Caki2 (cell line): ENCODE measurements at regions not wholly inside any gene's neighbourhood (a gene's known extent, or its start where the extent isn't known, plus 50 kb on each side); places are given as distances from the start of the nearest gene placed in this dataset.

Source experiments
- DNase-seq: peaks from one replicate; pipeline ENCODE4 v3.0.0-alpha.2; 2015; ENCODE audit warnings: low read depth
- in situ Hi-C: cut with HindIII; loops from 2 replicates; pipeline ENCODE4 v1.10.0; 2016; ENCODE audit warnings: low sequenced_read_pairs, low pct_unique_long_range_greater_than_20kb, mixed read lengths

DNA sequence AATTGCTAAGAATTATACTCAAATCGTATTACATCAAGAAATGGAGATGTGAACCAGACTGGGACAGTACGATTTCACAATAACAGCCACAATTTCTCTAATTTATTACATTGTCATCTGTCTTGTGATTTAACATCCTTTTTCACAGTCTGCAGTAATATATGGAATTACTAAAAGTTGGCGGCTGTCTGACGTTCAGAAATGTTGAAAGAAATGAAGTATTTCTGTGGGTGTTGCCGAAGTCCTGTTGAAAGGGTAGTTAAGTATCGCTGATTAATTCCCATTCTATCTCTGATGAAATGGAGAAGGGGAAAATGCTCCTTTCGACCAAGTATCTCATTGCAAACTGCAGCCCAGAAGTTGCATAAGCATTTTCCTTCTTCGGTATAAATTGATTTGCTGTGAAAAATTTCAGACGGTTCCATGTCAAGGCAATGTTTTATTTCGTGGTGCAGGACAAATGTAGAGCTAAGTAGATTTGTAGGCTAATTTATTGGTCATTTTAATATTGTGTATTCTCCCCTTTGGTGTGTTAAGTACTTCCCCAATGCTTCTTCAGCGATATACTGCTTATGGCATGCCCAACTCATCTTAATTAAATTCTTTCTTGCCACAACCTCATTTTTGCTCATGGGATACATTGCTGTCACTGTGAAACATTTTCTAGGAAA is 775.2 kb upstream of the RBFOX1 start:
- in situ Hi-C loops, result no loop called here
- DNase-seq, result no peak

DNA sequence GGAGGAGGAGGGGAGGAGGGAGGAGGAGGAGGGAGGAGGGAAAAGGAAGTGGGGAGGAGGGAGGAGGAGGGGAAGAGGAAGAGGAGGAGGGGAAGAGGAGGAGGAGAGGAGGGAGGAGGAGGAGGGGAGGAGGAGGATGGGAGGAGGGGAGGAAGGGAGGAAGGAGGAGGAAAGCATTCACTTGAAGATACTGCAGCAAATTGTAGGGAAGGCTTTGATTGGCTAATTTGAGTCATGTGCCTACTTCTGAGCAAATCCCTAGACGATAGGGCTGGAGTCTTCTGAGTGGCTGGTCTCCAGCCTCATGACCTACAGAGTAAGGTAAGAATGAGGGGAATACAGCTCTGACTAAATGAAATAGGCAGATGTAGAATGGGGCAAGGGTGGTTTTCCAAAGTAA is 783.2 kb upstream of the RBFOX1 start:
- no peak for DNase-seq
- in situ Hi-C loops, result no loop called here

DNA sequence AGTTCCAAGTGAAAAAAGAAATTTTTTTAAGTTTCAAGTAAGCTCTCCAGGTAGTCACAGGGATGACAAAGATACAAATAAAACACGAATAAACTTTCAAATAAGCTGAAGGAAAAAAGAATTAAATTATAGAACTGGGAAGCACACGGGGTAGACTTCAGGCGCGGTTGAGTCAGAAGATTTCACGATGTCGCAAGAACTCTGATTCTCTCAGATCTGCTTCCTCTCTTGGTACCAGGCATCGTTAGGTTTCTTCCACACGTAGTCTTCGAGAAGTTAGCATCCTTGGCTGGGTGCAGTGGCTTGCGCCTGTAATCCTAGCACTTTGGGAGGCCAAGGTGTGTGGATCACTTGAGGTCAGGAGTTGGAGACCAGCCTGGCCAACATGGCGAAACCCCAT is 784.1 kb upstream of the RBFOX1 start:
- DNase-seq, result no peak
- in situ Hi-C loops, result no loop called here

DNA sequence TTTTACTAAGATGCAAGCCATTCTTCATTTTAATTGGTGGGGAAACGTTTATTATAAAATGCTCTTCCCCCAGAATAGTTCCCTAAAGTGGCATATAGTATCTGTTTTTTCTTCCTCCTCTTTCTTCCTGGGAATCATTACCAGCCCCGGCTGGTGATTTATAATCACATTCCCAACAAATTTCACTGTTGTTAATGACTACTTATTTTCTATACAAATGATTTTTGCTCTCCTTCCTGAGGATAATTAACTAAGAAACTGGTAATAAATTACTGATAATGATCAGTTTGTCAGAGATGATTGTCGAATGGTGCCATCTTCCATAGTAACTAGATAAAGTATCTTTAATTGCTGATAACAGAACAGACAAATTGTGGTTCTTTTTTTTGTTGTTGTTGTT is 785.5 kb upstream of the RBFOX1 start:
- in situ Hi-C loops, result no loop called here
- DNase-seq, result no peak

DNA sequence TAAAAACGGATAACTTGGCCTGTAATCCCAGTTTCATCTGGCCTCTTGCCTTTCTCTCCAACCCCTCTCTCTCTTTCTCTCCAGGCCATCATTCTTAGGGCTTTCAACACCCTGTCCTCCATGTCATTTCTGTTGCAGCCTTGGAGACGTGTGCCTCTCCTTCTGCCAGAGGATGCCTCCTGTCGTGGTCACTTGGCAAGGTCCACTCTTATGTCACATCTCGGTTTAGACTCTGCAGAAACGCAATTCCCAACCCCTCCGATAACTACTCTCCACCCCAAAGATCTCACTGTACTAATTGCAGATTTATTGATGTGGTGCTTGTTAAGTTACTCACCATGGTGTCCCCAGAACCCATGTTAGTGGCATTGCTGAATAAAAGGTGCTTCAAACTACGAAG is 787.3 kb upstream of the RBFOX1 start:
- in situ Hi-C loops, result no loop called here
- no peak for DNase-seq

DNA sequence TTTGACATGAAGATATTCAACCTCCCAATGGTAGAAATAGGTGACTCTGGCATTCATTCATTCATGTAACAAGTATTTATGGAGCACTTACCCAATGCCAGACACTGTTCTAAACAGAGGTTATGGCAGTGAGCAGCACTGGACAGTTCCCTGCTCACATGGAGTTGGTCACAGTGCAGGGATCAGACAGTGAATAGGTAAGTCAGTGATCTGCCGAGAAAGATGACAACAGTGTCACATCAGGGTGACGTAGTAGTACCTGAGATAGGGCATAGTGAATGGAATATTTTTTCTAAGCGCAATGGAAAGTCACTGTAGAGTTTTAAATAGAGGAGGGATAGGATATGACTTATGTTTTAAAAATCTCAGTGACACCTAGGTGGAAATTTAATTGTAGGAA is 791.4 kb upstream of the RBFOX1 start:
- in situ Hi-C loops, result no loop called here
- no peak for DNase-seq

DNA sequence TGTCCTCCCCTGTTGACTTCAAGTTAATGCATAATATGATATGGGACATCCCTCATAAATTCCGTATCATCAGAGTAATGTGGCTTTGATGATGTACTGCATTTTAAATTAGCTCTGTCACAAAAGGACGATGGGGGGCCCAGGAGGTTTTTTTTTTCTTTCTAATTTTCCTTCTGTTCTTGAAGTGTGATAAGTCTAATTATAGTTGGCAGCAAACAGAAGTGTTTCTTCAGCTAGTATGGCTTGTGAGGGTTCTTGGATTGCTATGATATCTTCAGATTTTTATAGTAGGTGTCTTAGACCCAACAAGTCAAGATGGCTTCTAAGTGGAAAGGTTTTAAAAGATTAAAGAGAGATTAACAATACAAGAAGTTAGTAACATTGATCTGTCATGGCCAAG is 796.2 kb upstream of the RBFOX1 start:
- DNase-seq, result no peak
- in situ Hi-C loops, result no loop called here

DNA sequence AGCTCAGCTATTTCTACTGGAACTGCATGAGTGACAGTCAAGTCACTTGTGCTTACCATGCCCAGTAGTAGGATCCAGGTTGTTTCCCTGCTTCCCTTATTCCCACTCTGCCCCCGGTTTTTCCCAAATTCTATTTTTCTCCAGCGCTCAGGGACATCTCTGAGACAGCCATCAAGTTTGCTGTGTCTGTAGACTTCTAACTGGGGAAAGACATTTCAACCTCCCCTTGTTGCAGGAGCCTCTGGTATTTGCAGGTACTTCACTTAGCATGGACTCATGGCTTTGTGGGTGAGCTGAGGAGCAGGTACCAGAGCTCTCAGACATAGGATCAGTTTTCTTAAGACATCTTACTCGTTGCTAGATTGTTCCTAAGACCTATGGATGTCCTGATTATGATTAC is 801.6 kb upstream of the RBFOX1 start:
- in situ Hi-C loops, result no loop called here
- no peak for DNase-seq

DNA sequence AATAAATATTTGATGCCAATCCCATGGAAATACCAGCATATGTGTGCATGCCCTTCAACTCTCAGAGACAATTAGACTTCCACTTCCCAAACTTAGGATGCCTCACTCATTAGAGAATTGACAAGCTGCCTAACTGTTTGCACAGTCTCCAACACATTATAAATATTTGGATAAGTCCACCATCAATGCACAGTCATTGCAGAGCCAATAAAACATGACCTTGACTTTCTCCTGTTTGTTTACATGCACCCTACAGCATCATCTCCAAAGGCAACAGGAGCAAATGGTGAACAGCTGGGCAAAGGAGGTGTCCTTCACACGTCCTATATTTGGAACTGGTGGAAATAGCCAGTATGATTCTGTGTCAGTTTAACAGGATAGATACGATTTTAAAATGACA is 804.4 kb upstream of the RBFOX1 start:
- no peak for DNase-seq
- in situ Hi-C loops, result no loop called here

DNA sequence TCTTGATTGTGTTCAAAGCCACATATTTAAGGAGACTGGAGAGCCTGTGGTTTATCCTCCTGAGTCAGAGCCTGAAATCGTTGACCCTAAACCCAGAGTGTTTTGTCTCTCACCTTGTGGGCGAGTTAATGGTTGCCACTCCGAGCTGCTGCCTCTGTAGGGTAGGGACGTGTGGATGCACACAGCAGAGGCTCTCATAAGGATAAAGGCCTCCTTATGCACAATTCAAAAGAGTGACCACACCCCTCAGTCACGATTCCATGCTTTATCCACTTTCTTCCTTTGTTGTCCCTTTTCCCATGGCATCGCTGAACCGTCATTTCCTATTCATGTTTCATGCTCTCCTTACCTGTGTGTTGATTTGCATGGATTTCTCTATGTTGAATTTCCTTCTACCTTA is 805.0 kb upstream of the RBFOX1 start:
- DNase-seq, result peak; percentile 31
- in situ Hi-C loops, result no loop called here

DNA sequence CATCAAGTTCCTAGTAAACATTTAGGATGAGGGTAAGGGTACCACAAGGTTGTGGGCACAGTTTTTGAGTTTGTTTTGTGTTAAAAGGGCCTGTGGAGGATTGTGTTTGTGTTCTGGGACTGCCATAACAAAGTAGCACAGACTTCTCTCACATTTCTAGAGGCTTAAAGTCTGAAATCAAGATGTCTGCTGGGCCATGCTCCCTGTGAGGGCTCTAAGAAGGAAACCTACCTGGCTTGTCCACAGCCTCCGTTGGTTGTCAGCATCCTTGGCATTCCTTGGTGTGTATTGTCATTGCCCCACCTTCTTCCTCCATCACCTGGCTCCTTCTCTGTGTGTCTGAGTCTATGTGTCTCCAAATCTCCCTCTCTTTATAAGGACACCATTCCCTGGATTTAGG is 808.1 kb upstream of the RBFOX1 start:
- in situ Hi-C loops, result no loop called here

DNA sequence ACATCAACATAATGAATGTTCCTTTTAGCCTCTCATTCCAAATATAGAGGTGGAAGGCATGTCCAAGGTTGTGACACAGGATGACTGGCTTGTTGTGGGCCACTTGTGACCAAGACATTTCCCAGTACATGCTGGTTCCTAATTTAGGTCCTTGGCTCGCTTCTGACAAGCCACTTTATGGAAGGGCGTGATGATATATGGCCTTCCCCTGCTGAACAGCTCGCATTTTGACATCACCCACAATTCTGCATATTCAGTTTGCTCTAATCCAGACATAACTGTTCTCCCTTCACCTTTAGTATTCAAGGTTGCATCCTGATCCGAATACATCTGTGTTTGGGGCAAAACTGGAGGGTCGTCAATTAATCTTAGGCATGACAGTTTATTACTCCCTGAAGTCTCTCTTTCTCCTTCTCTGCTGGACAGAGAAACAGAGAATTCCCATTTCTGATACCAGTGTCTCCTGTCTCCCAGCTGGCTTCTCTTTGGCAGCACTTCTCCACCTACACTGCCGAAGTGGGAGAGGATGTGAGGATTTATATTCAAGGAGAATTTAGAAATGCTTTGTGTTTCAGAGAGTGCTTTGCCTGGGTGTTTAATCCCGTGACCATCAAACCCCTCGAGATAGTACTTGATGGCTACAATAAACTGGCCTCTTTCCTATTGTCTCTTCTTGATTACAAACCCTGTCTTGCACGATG is 815.5 kb upstream of the RBFOX1 start:
- DNase-seq, result no peak
- in situ Hi-C loops, result no loop called here

More for the DNA sequence above, 808.1 kb upstream of the RBFOX1 start:
- no peak for DNase-seq

DNA sequence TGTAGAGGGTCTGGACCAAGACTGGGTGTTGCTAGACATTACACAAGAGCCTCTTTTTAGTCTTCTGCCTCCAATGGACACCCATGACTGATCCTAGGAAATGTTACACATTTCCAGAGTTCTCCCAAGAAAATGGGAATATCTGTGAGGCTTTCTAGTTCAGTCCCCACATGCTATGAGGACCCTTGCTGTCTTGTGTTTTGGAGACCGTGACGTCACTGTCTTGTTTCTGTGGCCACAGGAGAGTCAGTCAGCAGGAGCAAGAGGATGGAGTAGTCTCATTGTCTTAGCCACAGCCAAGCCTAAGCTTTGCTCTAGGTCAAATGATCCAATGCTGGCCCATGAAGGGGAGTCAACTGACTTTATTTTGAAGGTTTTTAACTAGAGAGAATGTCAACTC is 820.1 kb upstream of the RBFOX1 start:
- in situ Hi-C loops, result no loop called here
- no peak for DNase-seq

DNA sequence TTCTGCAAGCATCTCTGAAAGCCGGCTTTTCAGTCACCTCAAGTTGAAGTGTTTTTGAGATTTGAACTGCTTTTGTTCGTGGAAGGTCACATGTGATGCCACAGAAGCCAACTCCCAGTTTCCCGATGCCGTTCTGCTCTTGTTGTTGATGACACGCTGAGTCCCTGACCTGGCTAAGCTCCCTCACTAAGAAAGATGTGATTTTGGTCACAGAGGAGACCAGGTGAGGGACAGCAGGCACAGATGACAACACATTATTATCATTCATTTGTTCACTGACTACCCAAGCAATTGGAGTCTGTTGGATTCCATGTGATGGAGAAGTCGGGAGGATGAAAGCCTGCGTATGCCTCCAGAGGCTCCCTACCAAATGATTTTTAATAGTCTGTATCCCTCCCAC is 822.4 kb upstream of the RBFOX1 start:
- in situ Hi-C loops, result no loop called here
- no peak for DNase-seq

DNA sequence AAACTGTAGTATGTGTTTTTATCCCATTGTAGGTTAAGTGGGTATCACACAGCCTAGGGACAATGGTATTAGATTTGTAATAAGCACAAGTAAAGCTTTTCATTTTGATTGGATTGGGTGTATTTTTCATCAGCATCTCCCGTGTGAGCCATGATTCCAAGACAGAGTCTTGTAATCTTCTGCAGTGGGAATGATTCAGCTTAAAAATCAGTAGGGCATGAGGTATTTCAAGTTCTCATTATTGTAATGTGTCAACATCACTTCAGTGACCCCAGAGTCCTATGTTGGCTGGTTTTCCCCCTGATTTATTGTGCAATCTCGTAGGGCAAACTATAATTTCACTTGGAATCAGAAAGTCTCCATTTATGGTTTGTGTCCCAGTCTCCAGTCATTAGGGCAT is 833.2 kb upstream of the RBFOX1 start:
- in situ Hi-C loops, result no loop called here
- no peak for DNase-seq

DNA sequence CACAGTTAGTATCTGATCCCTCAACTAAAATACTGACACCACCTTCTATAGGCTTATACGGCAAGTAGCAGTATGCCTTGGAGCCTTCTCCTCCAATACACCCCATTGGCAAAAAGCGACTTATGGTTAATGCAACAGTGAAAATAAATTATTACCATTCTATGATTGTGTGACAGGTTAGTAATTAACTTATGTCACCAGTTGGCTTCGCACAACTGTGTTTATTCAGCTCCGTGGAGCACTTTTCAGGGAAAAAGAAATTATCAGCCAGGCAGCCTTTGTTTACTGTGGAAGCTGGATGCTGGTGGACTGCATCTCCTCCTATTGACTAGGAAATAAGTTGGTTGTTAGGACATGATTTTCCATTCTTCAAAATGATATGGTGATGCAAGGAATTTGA is 833.8 kb upstream of the RBFOX1 start:
- DNase-seq, result no peak
- in situ Hi-C loops, result no loop called here

DNA sequence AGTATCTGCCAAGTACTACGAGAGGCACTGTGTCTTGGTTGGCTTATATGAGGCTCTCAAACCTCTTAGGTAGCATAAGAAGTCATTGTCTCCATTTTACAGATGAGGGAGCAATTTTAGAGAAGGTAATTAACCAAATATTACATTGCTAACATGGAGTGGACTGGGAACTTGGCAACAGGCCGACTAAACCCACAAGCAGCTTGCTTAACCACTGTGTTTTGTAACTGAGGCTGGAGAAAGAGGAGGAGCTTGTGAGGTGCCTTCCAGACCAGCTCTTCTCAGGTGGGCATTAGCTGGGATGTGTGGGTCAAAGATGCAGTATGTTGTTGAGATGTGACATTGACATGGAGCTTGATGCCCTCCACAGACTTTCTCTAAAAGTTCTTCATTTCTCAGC is 835.6 kb upstream of the RBFOX1 start:
- in situ Hi-C loops, result no loop called here
- DNase-seq, result no peak

DNA sequence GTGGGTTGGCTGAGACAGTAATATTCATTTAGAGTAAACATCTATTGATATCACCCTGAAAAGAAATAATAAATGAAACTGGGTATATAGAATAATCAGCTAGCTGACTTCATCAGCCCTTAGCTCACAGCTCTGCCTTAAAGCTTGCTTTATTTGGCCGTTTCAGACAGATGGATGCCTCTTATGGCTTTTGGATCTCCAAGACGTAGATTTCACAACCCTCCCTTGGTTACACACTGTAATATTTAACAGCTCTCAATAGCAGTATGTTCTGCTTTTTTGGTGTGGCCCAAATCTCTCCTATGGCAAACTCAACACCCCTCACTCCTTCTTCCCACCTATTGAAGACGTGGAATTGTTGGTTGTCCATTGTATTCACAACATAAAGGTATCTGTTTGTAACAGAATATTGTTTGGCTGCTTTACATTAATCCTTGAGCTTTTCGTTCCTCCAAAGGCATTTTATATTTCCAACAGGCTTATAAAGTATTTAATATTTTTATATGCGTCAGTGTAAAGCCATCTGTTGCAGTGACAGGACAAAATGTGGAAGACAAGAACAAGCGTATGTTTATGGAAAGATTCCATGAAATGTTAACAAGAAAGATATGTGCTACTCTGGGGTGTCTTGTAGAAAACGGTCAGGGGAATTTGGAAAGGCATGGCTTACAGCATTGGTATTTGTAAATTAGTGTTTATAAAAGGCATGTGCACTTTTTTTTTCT is 837.0 kb upstream of the RBFOX1 start:
- in situ Hi-C loops, result no loop called here
- no peak for DNase-seq

DNA sequence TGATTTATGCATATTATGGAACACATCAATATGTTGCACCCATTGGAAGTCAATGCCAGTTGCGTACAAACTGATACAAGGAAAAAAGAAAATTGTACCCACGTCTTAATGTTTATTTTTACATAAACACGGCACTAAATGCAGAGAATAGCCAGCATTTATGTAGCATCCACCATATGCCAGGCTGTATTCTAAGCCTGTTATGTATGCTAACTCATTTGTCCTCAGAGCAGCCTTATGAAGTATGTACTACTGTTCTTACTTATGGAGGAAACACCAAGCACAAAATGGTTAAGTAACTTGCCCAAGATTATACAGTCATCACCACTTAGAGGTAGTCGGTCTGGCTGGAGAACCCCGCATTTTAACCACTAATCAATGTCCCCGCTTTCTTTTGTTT is 837.9 kb upstream of the RBFOX1 start:
- in situ Hi-C loops, result no loop called here
- no peak for DNase-seq

DNA sequence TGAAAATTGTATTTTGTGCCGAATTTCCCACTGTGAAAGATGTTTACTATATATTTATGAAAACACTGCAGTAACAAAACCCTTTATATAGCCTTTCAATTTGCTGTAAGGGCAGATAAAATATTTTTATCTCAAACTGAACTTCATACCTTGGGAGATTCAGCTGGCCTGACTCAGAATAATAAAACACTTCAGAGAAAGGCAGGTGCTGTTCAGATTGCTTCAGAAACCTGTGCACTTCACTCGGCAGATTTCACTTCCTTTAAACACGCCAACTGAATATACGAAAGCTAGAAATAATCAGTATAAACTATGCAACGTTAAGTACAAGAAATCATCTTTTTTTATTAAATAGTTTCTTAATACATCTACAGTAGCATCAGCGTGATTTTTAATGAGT is 839.1 kb upstream of the RBFOX1 start:
- in situ Hi-C loops, result no loop called here

More for the DNA sequence above, 839.1 kb upstream of the RBFOX1 start:
- DNase-seq, result no peak
